ENCODE measurements at regions not wholly inside any gene's neighbourhood (a gene's known extent, or its start where the extent isn't known, plus 50 kb on each side); places are given as distances from the start of the nearest gene placed in this dataset.

DNA sequence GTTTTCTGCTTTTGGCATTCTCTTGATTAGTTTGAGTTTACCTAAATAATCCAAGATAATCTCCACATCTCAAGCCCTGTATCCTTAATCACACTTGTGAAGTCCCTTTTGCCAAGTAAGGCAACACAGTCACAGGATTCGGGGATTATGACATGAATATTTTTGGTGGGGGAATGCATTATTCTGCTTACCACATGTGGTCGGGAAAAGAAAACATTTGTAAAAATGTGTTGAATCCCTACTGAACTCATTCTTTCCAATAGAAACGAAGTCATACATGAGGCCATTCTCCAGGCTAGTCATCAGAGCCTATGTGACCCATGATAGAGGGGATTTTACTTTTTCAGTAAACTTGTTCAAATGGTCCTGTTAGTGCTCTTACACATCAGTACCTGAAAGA is 58.5 kb upstream of the PRICKLE1 start:
- no peaks in the 10 kb centered on the region for H3K79me2 ChIP-seq (ENCODE audit: insufficient read depth, low read length)
- no peak overlapping the region for H3T11ph ChIP-seq (ENCODE audit: low read length)
- Mint-ChIP-seq H3K27ac (no peak overlapping the region), H3K9me3 (peaks cover 2 to 7% of the 10 kb centered on the region in 2 experiments; a peak in 3 of 5 replicates), H3K36me3 (ENCODE audit: insufficient read depth in 1 of 3, low read depth in 3 of 3) (no peaks in the 10 kb centered on the region; a peak in 1 of 7 replicates), H3K27me3 (ENCODE audit: low read depth) (no peaks in the 10 kb centered on the region), H3K4me1 (peaks cover 12 to 15% of the 10 kb centered on the region in 2 experiments), H3K4me3 (no peak overlapping the region)
- H4K5ac ChIP-seq (ENCODE audit: insufficient read length, low read depth, low read length): no peak overlapping the region
- H3K9ac ChIP-seq (ENCODE audit: extremely low read depth, insufficient read length, low read length): no peak overlapping the region
- H3K9me3 ChIP-seq (ENCODE audit: control insufficient read depth, low read depth, low read length): no peaks in the 10 kb centered on the region
- no peak overlapping the region for H4K91ac ChIP-seq (ENCODE audit: insufficient read length, low read depth, low read length)
- H4K20me1 ChIP-seq (ENCODE audit: control insufficient read depth, insufficient read depth, insufficient read length): no peaks in the 10 kb centered on the region
- no peak overlapping the region for H3K4me2 ChIP-seq (ENCODE audit: insufficient read depth, insufficient read length, low read length)
- H3K27ac ChIP-seq (ENCODE audit: insufficient read length, low read depth, low read length): no peak overlapping the region
- H2BK12ac ChIP-seq (ENCODE audit: insufficient read length, low read depth, low read length): no peak overlapping the region
- no peak overlapping the region for H2BK120ac ChIP-seq (ENCODE audit: low read depth, low read length, poor library complexity, severe bottlenecking)
- no peak overlapping the region for H3K56ac ChIP-seq (ENCODE audit: insufficient read length, low read depth, low read length)
- no peak overlapping the region for H2AFZ ChIP-seq (ENCODE audit: low read length)
- no peak overlapping the region for H2AK5ac ChIP-seq (ENCODE audit: insufficient read length, low read length)
- no peaks in the 10 kb centered on the region for H3K79me1 ChIP-seq (ENCODE audit: insufficient read depth, low read depth, low read length, poor library complexity, severe bottlenecking)
- no peak overlapping the region for H2BK5ac ChIP-seq (ENCODE audit: insufficient read length, low read length)
- DNase-seq: no peak
- H3K27me3 ChIP-seq (ENCODE audit: insufficient read depth, low read length): no peaks in the 10 kb centered on the region
- no peak overlapping the region for H3K18ac ChIP-seq (ENCODE audit: insufficient read length, low read depth, low read length)
- TF ChIP-seq CTCF (conservative IDR thresholded peaks at IDR 0.05): no peak
- no CpG with 5 or more reads among the region's 3 CpGs for WGBS (ENCODE audit: extremely low coverage, insufficient read length, low lambda C conversion rate)
- no peaks in the 10 kb centered on the region for H3K23me2 ChIP-seq (ENCODE audit: insufficient read length, low read depth, low read length, poor library complexity, severe bottlenecking)
- H3K14ac ChIP-seq (ENCODE audit: insufficient read depth, low read length): no peak overlapping the region
- no peaks in the 10 kb centered on the region for H3K4me1 ChIP-seq (ENCODE audit: insufficient read depth, low read length)
- no peak overlapping the region for H2BK20ac ChIP-seq (ENCODE audit: low read depth, low read length, poor library complexity, severe bottlenecking)
- no peak overlapping the region for H4K8ac ChIP-seq (replicated peaks; ENCODE audit: insufficient read length, low read depth, low read length)
- H3K23ac ChIP-seq (ENCODE audit: insufficient read length, low read depth, low read length): no peak overlapping the region
- no peak overlapping the region for H2BK15ac ChIP-seq (ENCODE audit: low read depth, low read length)
- H3K4ac ChIP-seq (ENCODE audit: low read depth, low read length): no peak overlapping the region
